ENCODE measurements at regions not wholly inside any gene's neighbourhood (a gene's known extent, or its start where the extent isn't known, plus 50 kb on each side); places are given as distances from the start of the nearest gene placed in this dataset.

DNA sequence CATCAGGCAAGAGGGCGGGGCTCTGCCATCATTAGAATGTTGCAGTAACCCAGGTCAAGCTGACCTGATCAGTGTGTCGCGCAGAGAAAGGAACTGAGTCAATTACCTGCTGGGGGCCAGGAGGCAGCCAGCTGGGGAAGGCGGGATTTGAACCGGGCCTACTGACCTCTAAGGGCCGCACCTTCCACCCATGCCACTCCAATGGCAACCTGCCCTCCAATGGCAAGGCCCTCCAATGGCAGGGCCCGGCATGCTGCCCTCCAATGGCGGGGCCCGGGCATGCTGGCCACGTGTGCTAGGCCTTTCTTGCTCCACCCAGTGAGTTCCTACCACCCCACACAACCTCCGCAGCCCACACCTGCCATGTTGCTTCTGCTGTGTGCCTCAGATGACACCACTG is 407.6 kb downstream of the CTTN start:
- TF ChIP-seq, protein P1, sequence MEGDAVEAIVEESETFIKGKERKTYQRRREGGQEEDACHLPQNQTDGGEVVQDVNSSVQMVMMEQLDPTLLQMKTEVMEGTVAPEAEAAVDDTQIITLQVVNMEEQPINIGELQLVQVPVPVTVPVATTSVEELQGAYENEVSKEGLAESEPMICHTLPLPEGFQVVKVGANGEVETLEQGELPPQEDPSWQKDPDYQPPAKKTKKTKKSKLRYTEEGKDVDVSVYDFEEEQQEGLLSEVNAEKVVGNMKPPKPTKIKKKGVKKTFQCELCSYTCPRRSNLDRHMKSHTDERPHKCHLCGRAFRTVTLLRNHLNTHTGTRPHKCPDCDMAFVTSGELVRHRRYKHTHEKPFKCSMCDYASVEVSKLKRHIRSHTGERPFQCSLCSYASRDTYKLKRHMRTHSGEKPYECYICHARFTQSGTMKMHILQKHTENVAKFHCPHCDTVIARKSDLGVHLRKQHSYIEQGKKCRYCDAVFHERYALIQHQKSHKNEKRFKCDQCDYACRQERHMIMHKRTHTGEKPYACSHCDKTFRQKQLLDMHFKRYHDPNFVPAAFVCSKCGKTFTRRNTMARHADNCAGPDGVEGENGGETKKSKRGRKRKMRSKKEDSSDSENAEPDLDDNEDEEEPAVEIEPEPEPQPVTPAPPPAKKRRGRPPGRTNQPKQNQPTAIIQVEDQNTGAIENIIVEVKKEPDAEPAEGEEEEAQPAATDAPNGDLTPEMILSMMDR (IDR thresholded peaks at IDR 0.05; ENCODE audit: borderline replicate concordance, insufficient read depth, low read depth, low read length) = no peak

GRCh38 chr11:70806461-70807194 is 408.3 kb downstream of the CTTN start:
- TF ChIP-seq, protein P1 (IDR thresholded peaks at IDR 0.05; ENCODE audit: borderline replicate concordance, insufficient read depth, low read depth, low read length) = no peak
- H3K4me3 ChIP-seq (ENCODE audit: low read depth, low read length) = no peak overlapping the region

More for the DNA sequence above, 407.6 kb downstream of the CTTN start:
- H3K4me3 ChIP-seq (ENCODE audit: low read depth, low read length) = no peak overlapping the region

GRCh38 chr11:70807195-70807543 is 408.8 kb downstream of the CTTN start:
- TF ChIP-seq, protein P1 (IDR thresholded peaks at IDR 0.05; ENCODE audit: borderline replicate concordance, insufficient read depth, low read depth, low read length) = no peak

GRCh38 chr11:70808686-70809375 is 410.5 kb downstream of the CTTN start:
- H3K4me3 ChIP-seq (ENCODE audit: low read depth, low read length) = no peak overlapping the region
- TF ChIP-seq, protein P1 (IDR thresholded peaks at IDR 0.05; ENCODE audit: borderline replicate concordance, insufficient read depth, low read depth, low read length) = no peak

More at GRCh38 chr11:70807195-70807543, 408.8 kb downstream of the CTTN start:
- H3K4me3 ChIP-seq (ENCODE audit: low read depth, low read length) = no peak overlapping the region

DNA sequence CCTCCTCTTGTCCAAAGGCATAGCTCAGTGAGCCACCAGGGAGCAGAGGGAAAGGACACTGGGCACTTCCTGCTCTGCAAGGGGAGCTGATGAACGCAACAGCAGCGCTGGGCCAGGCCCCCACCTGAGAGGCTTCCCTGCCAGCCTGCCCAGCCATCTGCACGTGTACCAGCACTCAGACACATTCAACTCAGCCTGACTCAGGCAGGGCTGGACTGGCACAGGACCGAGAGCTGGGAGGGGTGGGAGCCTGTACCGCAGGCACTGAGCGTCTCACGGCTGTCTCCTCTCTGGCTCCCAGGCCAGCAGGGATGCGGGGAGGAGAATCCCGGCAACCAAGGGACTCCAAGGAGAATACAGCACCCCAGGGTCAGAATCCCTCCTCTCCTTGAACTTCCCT is 411.8 kb downstream of the CTTN start:
- TF ChIP-seq, protein P1 (IDR thresholded peaks at IDR 0.05; ENCODE audit: borderline replicate concordance, insufficient read depth, low read depth, low read length) = no peak
- H3K4me3 ChIP-seq (ENCODE audit: low read depth, low read length) = no peak overlapping the region

DNA sequence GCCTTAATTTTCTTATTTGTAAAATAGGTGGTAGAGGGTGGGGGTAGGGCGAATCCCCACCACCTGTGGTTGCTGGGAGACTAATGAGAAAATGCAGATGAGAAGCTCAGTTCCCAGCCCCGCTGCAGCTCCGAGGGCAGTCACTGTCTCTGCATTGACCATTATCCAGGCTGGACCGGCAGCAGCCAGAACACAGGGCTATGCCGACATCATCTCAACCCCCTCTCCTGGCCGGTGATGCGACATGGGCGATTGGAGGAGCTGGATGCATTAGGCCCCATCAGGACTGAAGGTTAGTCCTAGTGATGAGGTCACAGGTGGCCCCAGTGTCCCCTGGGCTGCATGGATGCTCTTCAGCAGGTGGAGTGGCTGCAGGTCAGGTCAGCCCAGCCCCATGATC is 412.4 kb downstream of the CTTN start:
- TF ChIP-seq, protein P1 (IDR thresholded peaks at IDR 0.05; ENCODE audit: borderline replicate concordance, insufficient read depth, low read depth, low read length) = no peak
- no peak overlapping the region for H3K4me3 ChIP-seq (ENCODE audit: low read depth, low read length)

DNA sequence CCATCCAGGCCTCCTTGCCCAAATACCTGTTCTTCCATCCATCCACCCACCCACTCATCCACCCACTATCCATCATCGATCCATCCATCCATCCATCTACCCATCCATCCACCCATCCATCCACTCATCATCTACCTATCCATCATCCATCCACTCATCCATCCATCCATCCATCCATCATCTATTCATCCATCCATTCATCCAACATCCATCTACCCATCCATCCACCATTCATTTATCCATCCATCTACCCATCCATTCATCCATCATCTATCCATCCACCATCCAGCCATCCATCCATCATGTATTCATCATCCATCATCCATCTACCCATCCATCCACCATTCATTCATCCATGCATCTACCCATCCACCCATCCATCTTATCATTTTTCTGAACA is 413.2 kb downstream of the CTTN start:
- no peak overlapping the region for H3K4me3 ChIP-seq (ENCODE audit: low read depth, low read length)
- TF ChIP-seq, protein P1 (IDR thresholded peaks at IDR 0.05; ENCODE audit: borderline replicate concordance, insufficient read depth, low read depth, low read length) = no peak
